K562 (cell line): ENCODE measurements at regions not wholly inside any gene's neighbourhood (a gene's known extent, or its start where the extent isn't known, plus 50 kb on each side); places are given as distances from the start of the nearest gene placed in this dataset.

Experiments
- ATAC-seq: fragments of 200-7000 bp; cut with Tn5 transposase; 3 replicates; pipeline ENCODE4 v1.9.1; 2020; ENCODE audit warnings: moderate library complexity
- BruUV-seq: library from RNA; stranded (reverse); fragments of 400-500 nt; replicated peaks from 2 replicates; lab custom pipeline; 2021; lab: Mats Ljungman, UMichigan
- CTCF ChIA-PET: fragments of 300-600 bp; formaldehyde crosslinking; extraction: SDS; loops from one replicate; lab custom pipeline; 2021; ENCODE audit warnings: low intra/inter-chr PET ratio; lab: Yijun Ruan, JAX
- POLR2A ChIA-PET: fragments of 300-600, 350-650 bp; sonication (Branson Sonifier 250); formaldehyde crosslinking; extraction: SDS; loops from one replicate; lab custom pipeline; 2021; ENCODE audit warnings: antibody characterized with exemption, inconsistent platforms; lab: Yijun Ruan, JAX
- DNase-seq, 4 experiments: peaks; one replicate each; pipeline versions ENCODE4 v3.0.0 to v3.0.0-alpha.2; 2011 to 2018; ENCODE audit warnings: low spot score in 3 of 4, mixed read lengths in 3 of 4; ENCODE audit errors: extremely low read depth in 1 of 4
- FAIRE-seq: peaks from 2 replicates; lab custom pipeline; 2011; peaks lifted over from hg19 to GRCh38; lab: Jason Lieb, UNC
- H2AFZ ChIP-seq: 2 replicates; pipeline ENCODE4 v1.6.0; 2011; ENCODE audit warnings: low read depth, low read length, control low read depth, inconsistent platforms
- H3K27ac ChIP-seq: fragments of 200-600 bp; 3 replicates; pipeline ENCODE4 v1.8.0; 2011; ENCODE audit warnings: low read depth, mild to moderate bottlenecking, control low read depth, inconsistent platforms, low read length, moderate library complexity, mixed read lengths; ENCODE audit errors: extremely low read depth
- H3K27me3 ChIP-seq, 2 experiments: fragments of 300-600 bp in 1 of 2; 2 replicates in 1 of 2; 3 replicates in 1 of 2; pipeline versions ENCODE4 v1.6.0 to v1.8.0; 2011; ENCODE audit warnings: inconsistent platforms in 2 of 2, low read length in 2 of 2, mild to moderate bottlenecking in 1 of 2, mixed read lengths in 1 of 2, moderate library complexity in 1 of 2; ENCODE audit not compliant: control insufficient read depth in 2 of 2, insufficient read depth in 2 of 2
- H3K36me3 ChIP-seq: fragments of 300-600 bp; 3 replicates; pipeline ENCODE4 v1.8.0; 2011; ENCODE audit warnings: mild to moderate bottlenecking, low read length, inconsistent platforms; ENCODE audit not compliant: control insufficient read depth, insufficient read depth
- H3K4me1 ChIP-seq, 2 experiments: fragments of 200-600 bp in 1 of 2; replicated peaks in 1 of 2; 2 replicates in 1 of 2; 3 replicates in 1 of 2; pipeline versions ENCODE4 v1.5.1 to v1.8.0; 2011; ENCODE audit warnings: inconsistent platforms in 2 of 2, low read length in 2 of 2, mild to moderate bottlenecking in 1 of 2, mixed read lengths in 1 of 2, moderate library complexity in 1 of 2; ENCODE audit not compliant: control insufficient read depth in 2 of 2, insufficient read depth in 2 of 2
- H3K4me2 ChIP-seq: 2 replicates; pipeline ENCODE4 v1.6.1; 2011; ENCODE audit warnings: low read length, control low read depth, inconsistent platforms, mixed read lengths; ENCODE audit not compliant: insufficient read depth
- H3K4me3 ChIP-seq: fragments of 200-600 bp; sonication (generic), shearing (Covaris generic); 2 replicates; pipeline ENCODE4 v1.5.1; 2016; ENCODE audit warnings: control low read depth, inconsistent platforms
- H3K79me2 ChIP-seq: fragments of 200-600 bp; 3 replicates; pipeline ENCODE4 v1.8.0; 2011; ENCODE audit warnings: low read length, inconsistent platforms; ENCODE audit not compliant: control insufficient read depth, insufficient read depth
- H3K9ac ChIP-seq, 2 experiments: 2 replicates each; pipeline versions ENCODE4 v1.6.0 to v1.6.1; 2011; ENCODE audit warnings: low read depth in 2 of 2, low read length in 2 of 2, control low read depth in 1 of 2, inconsistent platforms in 1 of 2, mild to moderate bottlenecking in 1 of 2, mixed read lengths in 1 of 2; ENCODE audit not compliant: insufficient read depth in 1 of 2
- H3K9me1 ChIP-seq: one replicate; pipeline ENCODE4 v1.6.0; 2011; ENCODE audit warnings: inconsistent platforms, mild to moderate bottlenecking, low read length, moderate library complexity; ENCODE audit not compliant: control insufficient read depth, insufficient read depth
- H3K9me3 ChIP-seq: replicated peaks from 2 replicates; pipeline ENCODE4 v1.5.1; 2011; ENCODE audit warnings: low read depth, low read length, inconsistent platforms; ENCODE audit not compliant: control insufficient read depth, insufficient read depth
- H4K20me1 ChIP-seq: replicated peaks from 2 replicates; pipeline ENCODE4 v1.6.1; 2011; ENCODE audit warnings: low read length, inconsistent platforms, mixed read lengths; ENCODE audit not compliant: control insufficient read depth, insufficient read depth
- CBX5 ChIP-seq: IDR thresholded peaks from 2 replicates; pipeline ENCODE4 v1.6.1; 2014; ENCODE audit warnings: low read depth, borderline replicate concordance
- CUX1 ChIP-seq: fragments of 200-800 bp; sonication (Bioruptor generic); IDR thresholded peaks from 2 replicates; pipeline ENCODE4 v1.6.1; 2016; ENCODE audit warnings: missing genetic modification characterization, missing compliant biosample characterization
- HDAC1 ChIP-seq, 2 experiments: fragments of 450-650 bp; IDR thresholded peaks; 2 replicates each; pipeline ENCODE4 v1.6.1; 2016 to 2017; ENCODE audit warnings: inconsistent platforms in 1 of 2, mild to moderate bottlenecking in 1 of 2, moderate library complexity in 1 of 2
- KAT8 ChIP-seq: fragments of 450-650 bp; IDR thresholded peaks from 2 replicates; pipeline ENCODE4 v1.6.1; 2016; ENCODE audit warnings: low read depth, mild to moderate bottlenecking
- MTA1 ChIP-seq: fragments of 450-650 bp; IDR thresholded peaks from 2 replicates; pipeline ENCODE4 v1.6.1; 2017; ENCODE audit warnings: borderline replicate concordance
- MTF1 ChIP-seq: fragments of 250-450 bp; sonication (Bioruptor Pico); IDR thresholded peaks from 2 replicates; pipeline ENCODE4 v1.9.0; 2021; ENCODE audit warnings: moderate library complexity, mild to moderate bottlenecking, inconsistent platforms, borderline replicate concordance
- NFE2L1 ChIP-seq: fragments of 450-650 bp; IDR thresholded peaks from 2 replicates; pipeline ENCODE4 v1.6.1; 2016; ENCODE audit warnings: missing genetic modification characterization, low read depth, mild to moderate bottlenecking, missing compliant biosample characterization, moderate library complexity, borderline replicate concordance
- RBM34 ChIP-seq: fragments of 200-400 bp; formaldehyde crosslinking; IDR thresholded peaks from 2 replicates; pipeline ENCODE4 v1.6.1; 2018; ENCODE audit warnings: low read length, borderline replicate concordance; ENCODE audit not compliant: insufficient read depth
- SMAD1 ChIP-seq: fragments of 150-350 bp; IDR thresholded peaks from 2 replicates; pipeline ENCODE4 v1.6.1; 2014; ENCODE audit warnings: low read length, low read depth; ENCODE audit not compliant: partially characterized antibody
- TAL1 ChIP-seq: fragments of 450-650 bp; IDR thresholded peaks from 2 replicates; pipeline ENCODE4 v1.6.1; 2016; ENCODE audit warnings: mild to moderate bottlenecking
- TARDBP ChIP-seq: fragments of 450-650 bp; IDR thresholded peaks from 2 replicates; pipeline ENCODE4 v1.6.1; 2016
- VEZF1 ChIP-seq: fragments of 200-800 bp; sonication (Bioruptor generic); IDR thresholded peaks from 2 replicates; pipeline ENCODE4 v1.6.1; 2017; ENCODE audit warnings: missing genetic modification characterization, missing compliant biosample characterization
- ZNF146 ChIP-seq: IDR thresholded peaks from one replicate; pipeline ENCODE4 v1.6.1; 2018; ENCODE audit warnings: missing compliant biosample characterization; ENCODE audit not compliant: unreplicated experiment
- ZNF584 ChIP-seq: fragments of 200-800 bp; sonication (Bioruptor generic); IDR thresholded peaks from 2 replicates; pipeline ENCODE4 v1.6.1; 2016; ENCODE audit warnings: low read depth, mild to moderate bottlenecking, missing genetic modification characterization, missing compliant biosample characterization
- ZNF76 ChIP-seq: fragments of 250-450 bp; sonication (Bioruptor Pico); IDR thresholded peaks from 2 replicates; pipeline ENCODE4 v1.4.0; 2020; ENCODE audit warnings: mild to moderate bottlenecking, moderate library complexity, borderline replicate concordance
- WGBS: fragments of 100-300 bp; shearing (Covaris generic); methylation state at CpG from one replicate; pipeline ENCODE4 v1.1.6; 2016; ENCODE audit warnings: low coverage, mixed read lengths; ENCODE audit not compliant: insufficient coverage; ENCODE audit errors: missing lambda C conversion rate; 5-methylcytosine and 5-hydroxymethylcytosine counted together
- in situ Hi-C: fragments of 300-500 bp; cut with MboI; formaldehyde crosslinking; loops from 4 replicates; pipeline ENCODE4 v1.15.0; 2018; ENCODE audit warnings: inconsistent platforms, mixed read lengths
- intact Hi-C: fragments of 100-400 bp; cut with micrococcal nuclease; formaldehyde crosslinking; loops from 2 replicates; pipeline ENCODE4 v1.14.2; 2022

- no peak for TF ChIP-seq CUX1 (CRISPR knock-in tag)
- no peak for TF ChIP-seq ZNF584 (CRISPR knock-in tag)
- TF ChIP-seq, all 486 proteins: peak for 0
Measured at GRCh38 chrX:13891377-13892140, 74.7 kb upstream of the GPM6B start (continued).

- Histone ChIP-seq H3K27ac (no peak overlapping the region), H2AFZ (no peak overlapping the region), H3K4me2 (no peak overlapping the region), H3K27me3 (no peaks in the 10 kb centered on the region; a peak in 2 of 5 replicates), H3K9me1 (no peaks in the 10 kb centered on the region), H3K9ac (no peak overlapping the region), H3K4me3 (no peak overlapping the region), H3K36me3 (no peaks in the 10 kb centered on the region), H3K4me1 (no peaks in the 10 kb centered on the region), H3K79me2 (no peaks in the 10 kb centered on the region), H3K9me3 (no peaks in the 10 kb centered on the region), H4K20me1 (no peaks in the 10 kb centered on the region)
- intact Hi-C loops: no loop called here
- ChIA-PET POLR2A (no interaction called here), CTCF (no interaction called here)
- in situ Hi-C loops: no loop called here
- FAIRE-seq (no peak), ATAC-seq (no peak), DNase-seq (no peak)
- BruUV-seq: no TSS peak
- WGBS: 0% methylated on average over 3 of the region's 3 CpGs
- no peak for TF ChIP-seq KAT8
- TF ChIP-seq RBM34: no peak
- TF ChIP-seq MTF1 (CRISPR knock-in tag): no peak
- TF ChIP-seq VEZF1 (CRISPR knock-in tag): no peak
- TF ChIP-seq TARDBP: no peak
- no peak for TF ChIP-seq SMAD1
- TF ChIP-seq ZNF146 (CRISPR knock-in tag): no peak
- no peak for TF ChIP-seq CBX5
- no peak for TF ChIP-seq HDAC1 (IDR thresholded peaks at IDR 0.05)
- TF ChIP-seq MTA1: no peak
- TF ChIP-seq ZNF76 (CRISPR knock-in tag): no peak
- no peak for TF ChIP-seq TAL1
- TF ChIP-seq NFE2L1 (tag): no peak
Measured at GRCh38 chrX:13890806-13891205, 73.9 kb upstream of the GPM6B start.
